Inflammatory macrophage treated with lipopolysaccharide for 1 hour (primary cell): ENCODE measurements at regions not wholly inside any gene's neighbourhood (a gene's known extent, or its start where the extent isn't known, plus 50 kb on each side); places are given as distances from the start of the nearest gene placed in this dataset.

Experiments used
- DNase-seq, 2 donors: peaks; one replicate each; pipeline ENCODE4 v3.0.0-alpha.2; 2020 to 2022

DNA sequence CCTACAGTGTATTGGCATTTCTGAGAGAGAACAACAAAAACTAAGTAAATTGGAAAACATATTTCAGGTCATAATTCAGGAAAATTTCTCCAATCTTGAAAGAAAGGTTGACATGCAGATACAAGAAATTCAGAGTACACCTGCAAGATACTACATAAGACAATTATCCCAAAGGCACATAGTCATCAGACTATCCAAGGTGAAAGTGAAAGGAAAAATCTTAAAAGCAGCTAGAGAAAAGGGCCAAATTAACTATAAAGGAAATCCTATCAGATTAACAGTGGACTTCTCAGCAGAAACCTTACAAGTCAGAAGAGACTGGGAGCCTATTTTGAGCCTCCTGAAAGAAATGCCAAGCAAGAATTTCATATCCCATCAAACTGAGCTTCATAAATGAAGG, 449.0 kb upstream of the MMADHC start:
- no peak for DNase-seq

DNA sequence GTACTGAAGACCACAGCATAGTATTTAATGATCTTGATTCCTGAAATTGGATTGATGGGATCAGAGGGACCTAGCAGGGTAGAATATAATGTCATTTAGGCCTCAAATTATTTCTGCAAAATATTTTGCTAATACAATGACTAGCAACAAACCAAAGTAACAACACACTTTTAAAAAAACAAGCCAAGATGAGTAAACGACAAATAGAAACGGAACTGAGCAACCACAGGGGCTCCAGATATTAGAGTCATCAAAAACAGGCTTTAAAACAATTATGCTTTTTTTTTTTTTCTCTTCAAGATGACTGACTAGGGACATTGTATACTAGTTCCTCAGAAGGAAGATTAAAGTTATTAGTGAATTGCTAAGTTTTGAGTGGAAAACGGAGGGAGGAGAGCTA, 447.1 kb upstream of the MMADHC start:
- DNase-seq: no peak

GRCh38 chr2:150030436-150031190, 443.0 kb upstream of the MMADHC start:
- DNase-seq: no peak

- no peak for DNase-seq
Measured at GRCh38 chr2:150028322-150028721, 440.7 kb upstream of the MMADHC start.

DNA sequence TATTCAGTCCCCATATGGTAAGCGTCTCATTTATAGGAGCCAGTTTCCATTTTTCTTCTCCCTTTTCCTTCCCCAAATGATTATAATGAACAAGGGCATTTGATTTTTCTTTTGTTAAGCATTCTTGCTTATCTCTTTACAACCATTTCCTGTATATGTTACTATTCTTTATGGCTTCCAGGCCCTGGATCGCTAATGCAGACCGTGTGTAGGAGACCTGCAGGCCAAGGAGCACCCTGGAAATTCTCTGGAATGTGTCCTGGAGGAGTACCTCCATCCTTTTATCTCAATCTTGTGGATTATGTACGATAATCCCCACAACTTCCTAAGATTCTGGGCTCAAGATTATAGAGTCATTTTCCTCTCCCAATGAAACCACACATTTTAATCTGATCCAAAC, 439.6 kb upstream of the MMADHC start:
- DNase-seq: no peak

- no peak for DNase-seq
Measured at GRCh38 chr2:150023663-150024062, 436.1 kb upstream of the MMADHC start.

GRCh38 chr2:150023044-150023443, 435.5 kb upstream of the MMADHC start:
- no peak for DNase-seq

GRCh38 chr2:150020937-150021673, 433.5 kb upstream of the MMADHC start:
- peak in 1 of 2 donors; percentile 0 for DNase-seq

- DNase-seq: no peak
Measured at GRCh38 chr2:150020221-150020620, 432.6 kb upstream of the MMADHC start.

- DNase-seq: no peak
Measured at GRCh38 chr2:150019063-150019462, 431.5 kb upstream of the MMADHC start.

DNA sequence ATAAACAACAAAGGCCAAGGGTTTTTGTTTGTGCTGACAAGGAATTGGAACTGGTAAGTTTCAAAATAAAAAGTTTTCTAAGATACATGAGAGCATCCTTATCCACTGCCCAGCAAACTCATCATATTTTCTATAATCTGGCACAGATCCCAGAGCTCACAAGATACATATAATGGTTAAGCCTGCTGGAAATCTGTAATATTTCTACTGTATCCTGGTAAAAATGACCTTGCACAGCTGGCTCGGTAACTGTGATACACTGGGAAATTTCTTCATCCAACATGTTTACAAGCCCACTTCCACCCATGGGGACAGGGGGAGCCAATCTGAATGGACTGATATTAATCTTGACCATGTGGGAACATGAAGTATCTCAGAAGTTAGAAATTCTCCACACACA, 425.4 kb upstream of the MMADHC start:
- no peak for DNase-seq

- no peak for DNase-seq
Measured at GRCh38 chr2:150011161-150011730, 423.7 kb upstream of the MMADHC start.

DNA sequence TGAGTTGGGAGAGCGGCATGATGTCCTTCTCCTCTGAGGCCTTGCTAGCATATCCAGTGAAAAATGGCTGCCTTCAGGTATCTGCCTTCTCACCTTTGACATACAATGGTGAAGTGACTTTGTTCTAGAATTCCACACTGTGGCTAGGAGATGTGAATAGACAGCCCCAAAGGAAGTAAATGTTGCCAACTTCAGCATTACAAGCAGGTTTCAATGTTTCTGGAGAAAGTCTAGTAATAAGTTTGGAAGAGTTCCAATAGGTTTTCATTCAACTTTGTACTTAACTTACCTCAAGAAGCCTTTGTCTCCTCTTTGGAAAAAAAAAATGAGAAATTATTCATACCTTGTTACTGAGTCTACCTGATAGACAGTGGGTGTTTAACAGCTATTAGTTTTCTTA, 421.3 kb upstream of the MMADHC start:
- DNase-seq: no peak

- DNase-seq: no peak
Measured at GRCh38 chr2:150007815-150008430, 420.3 kb upstream of the MMADHC start.

GRCh38 chr2:150006591-150006990, 419.0 kb upstream of the MMADHC start:
- no peak for DNase-seq

DNA sequence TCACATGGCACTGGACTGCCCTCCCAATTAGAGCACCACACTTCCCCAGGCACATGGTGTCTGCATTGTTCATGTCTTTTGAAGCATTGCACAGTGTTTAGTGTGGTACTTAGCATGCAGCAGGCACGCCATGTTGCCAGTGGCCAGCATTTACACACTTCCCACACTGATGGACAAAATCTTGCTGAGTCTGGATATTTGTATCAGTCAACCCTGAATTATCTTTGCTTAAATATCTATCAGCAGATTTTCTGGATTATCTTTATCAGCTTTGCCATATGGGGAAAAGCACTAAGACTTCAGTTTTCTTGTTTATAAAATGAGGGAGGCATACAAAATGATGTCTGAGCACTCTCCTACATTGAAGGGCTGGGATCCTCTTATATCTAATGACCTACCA, 416.0 kb upstream of the MMADHC start:
- no peak for DNase-seq

- DNase-seq: no peak
Measured at GRCh38 chr2:150001788-150002187, 414.2 kb upstream of the MMADHC start.

DNA sequence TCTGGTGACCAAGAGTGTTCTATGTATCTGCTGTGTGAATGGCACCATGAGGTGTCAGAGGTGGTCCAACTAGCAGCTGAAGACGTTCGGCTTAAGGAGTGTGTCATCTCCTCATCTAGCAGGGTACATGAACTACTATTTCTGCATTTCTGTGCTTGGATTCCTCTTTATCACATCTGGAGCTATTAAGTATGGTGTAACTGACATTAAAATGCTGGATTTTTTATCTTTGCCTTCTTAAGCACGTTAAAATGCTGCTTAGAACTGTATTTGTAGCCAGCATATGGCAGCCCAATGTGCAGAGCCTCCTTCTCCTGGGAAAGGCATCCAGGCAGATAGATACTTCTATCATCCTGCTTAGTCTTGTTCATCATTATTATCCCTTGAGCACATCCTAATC, 409.3 kb upstream of the MMADHC start:
- no peak for DNase-seq

GRCh38 chr2:149994057-149994728, 406.6 kb upstream of the MMADHC start:
- no peak for DNase-seq

DNA sequence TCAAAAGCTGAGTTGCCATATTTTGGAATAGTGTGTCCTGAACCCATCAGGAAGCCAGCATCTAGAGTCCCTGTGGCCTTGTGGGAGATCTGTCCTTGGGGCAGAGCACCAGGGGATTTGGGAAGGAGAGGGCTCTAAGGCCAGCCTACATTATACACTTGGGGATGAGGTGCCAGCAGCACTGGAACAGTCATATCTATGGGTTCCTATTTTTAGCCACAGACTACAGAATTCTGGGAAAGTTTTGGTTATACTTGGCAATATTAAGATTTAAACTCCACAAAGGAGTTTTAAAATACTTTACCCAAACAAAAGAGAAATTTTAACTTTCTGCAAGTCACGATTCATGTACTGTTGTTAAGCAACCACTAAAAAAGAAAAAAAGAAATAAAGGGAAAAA, 405.7 kb upstream of the MMADHC start:
- DNase-seq: no peak

- no peak for DNase-seq
Measured at GRCh38 chr2:149991576-149991975, 404.0 kb upstream of the MMADHC start.

GRCh38 chr2:149990965-149991364, 403.4 kb upstream of the MMADHC start:
- no peak for DNase-seq

GRCh38 chr2:149989447-149990063, 402.0 kb upstream of the MMADHC start:
- DNase-seq: no peak
